ENCODE measurements at regions not wholly inside any gene's neighbourhood (a gene's known extent, or its start where the extent isn't known, plus 50 kb on each side); places are given as distances from the start of the nearest gene placed in this dataset.

GRCh38 chr3:54047568-54047967 is 74.8 kb upstream of the CACNA2D3 start:
- no peaks in the 10 kb centered on the region for H3K9me1 ChIP-seq (ENCODE audit: control insufficient read depth, insufficient read depth, low read length)
- CTCF ChIA-PET (ENCODE audit: low intra/inter-chr PET ratio), result no interaction called here
- DNase-seq (ENCODE audit: extremely low read depth in 1 of 4, low spot score in 3 of 4) (no peak), FAIRE-seq (no peak), ATAC-seq (no peak)
- no peaks in the 10 kb centered on the region for H3K79me2 ChIP-seq (ENCODE audit: control insufficient read depth, insufficient read depth, low read length)
- 0% methylated on average over 5 of the region's 5 CpGs for WGBS (ENCODE audit: insufficient coverage, low coverage, missing lambda C conversion rate)
- H3K27ac ChIP-seq (ENCODE audit: extremely low read depth, low read depth, low read length), result no peak overlapping the region
- H2AFZ ChIP-seq (ENCODE audit: low read depth, low read length), result no peak overlapping the region
- no peaks in the 10 kb centered on the region for H3K4me1 ChIP-seq (replicated peaks in 1 of 2; ENCODE audit: control insufficient read depth in 2 of 2, insufficient read depth in 2 of 2, low read length in 2 of 2)
- no peaks in the 10 kb centered on the region for H4K20me1 ChIP-seq (replicated peaks; ENCODE audit: control insufficient read depth, insufficient read depth, low read length)
- H3K4me3 ChIP-seq, result no peak overlapping the region
- in situ Hi-C loops (cut with MboI), result no loop called here
- H3K9ac ChIP-seq (ENCODE audit: insufficient read depth in 1 of 2, low read depth in 2 of 2, low read length in 2 of 2), result no peak overlapping the region
- H3K27me3 ChIP-seq (ENCODE audit: control insufficient read depth in 2 of 2, insufficient read depth in 2 of 2, low read length in 2 of 2), result no peaks in the 10 kb centered on the region
- POLR2A ChIA-PET, result no interaction called here
- no TSS peak for BruUV-seq (replicated peaks)
- no peaks in the 10 kb centered on the region for H3K9me3 ChIP-seq (replicated peaks; ENCODE audit: control insufficient read depth, insufficient read depth, low read depth, low read length)
- TF ChIP-seq ZFX (CRISPR knock-in tag; IDR thresholded peaks at IDR 0.05) (no peak), RBM34 (IDR thresholded peaks at IDR 0.05; ENCODE audit: borderline replicate concordance, insufficient read depth, low read length) (no peak), ZNF143 (CRISPR knock-in tag; IDR thresholded peaks at IDR 0.05) (no peak), NR2F6 (CRISPR knock-in tag; IDR thresholded peaks at IDR 0.05) (no peak), ARID2 (IDR thresholded peaks at IDR 0.05) (no peak), THRAP3 (IDR thresholded peaks at IDR 0.05; ENCODE audit: borderline replicate concordance) (no peak)
- intact Hi-C loops (cut with micrococcal nuclease), result no loop called here
- no peak overlapping the region for H3K4me2 ChIP-seq (ENCODE audit: insufficient read depth, low read length)
- H3K36me3 ChIP-seq (ENCODE audit: control insufficient read depth, insufficient read depth, low read length), result no peaks in the 10 kb centered on the region

GRCh38 chr3:54046641-54047214 is 75.6 kb upstream of the CACNA2D3 start:
- H3K36me3 ChIP-seq (ENCODE audit: control insufficient read depth, insufficient read depth, low read length), result no peaks in the 10 kb centered on the region
- no peak overlapping the region for H3K4me2 ChIP-seq (ENCODE audit: insufficient read depth, low read length)
- no peak overlapping the region for H3K27ac ChIP-seq (ENCODE audit: extremely low read depth, low read depth, low read length)
- intact Hi-C loops (cut with micrococcal nuclease) (no loop called here), in situ Hi-C loops (cut with MboI) (no loop called here)
- BruUV-seq (replicated peaks), result no TSS peak
- no peak overlapping the region for H2AFZ ChIP-seq (ENCODE audit: low read depth, low read length)
- H3K4me1 ChIP-seq (replicated peaks in 1 of 2; ENCODE audit: control insufficient read depth in 2 of 2, insufficient read depth in 2 of 2, low read length in 2 of 2), result no peaks in the 10 kb centered on the region
- DNase-seq (ENCODE audit: extremely low read depth in 1 of 4, low spot score in 3 of 4) (no peak), ATAC-seq (no peak), FAIRE-seq (no peak)
- H3K27me3 ChIP-seq (ENCODE audit: control insufficient read depth in 2 of 2, insufficient read depth in 2 of 2, low read length in 2 of 2), result no peaks in the 10 kb centered on the region
- no peaks in the 10 kb centered on the region for H3K79me2 ChIP-seq (ENCODE audit: control insufficient read depth, insufficient read depth, low read length)
- POLR2A ChIA-PET, result no interaction called here
- TF ChIP-seq SREBF2 (CRISPR knock-in tag; IDR thresholded peaks at IDR 0.05) (no peak), PCBP1 (IDR thresholded peaks at IDR 0.05; ENCODE audit: low read depth, low read length, poor library complexity, severe bottlenecking) (no peak), ARID4B (CRISPR knock-in tag; IDR thresholded peaks at IDR 0.05) (no peak)
- no peaks in the 10 kb centered on the region for H4K20me1 ChIP-seq (replicated peaks; ENCODE audit: control insufficient read depth, insufficient read depth, low read length)
- H3K4me3 ChIP-seq, result no peak overlapping the region
- H3K9me1 ChIP-seq (ENCODE audit: control insufficient read depth, insufficient read depth, low read length), result no peaks in the 10 kb centered on the region
- H3K9ac ChIP-seq (ENCODE audit: insufficient read depth in 1 of 2, low read depth in 2 of 2, low read length in 2 of 2), result no peak overlapping the region
- no peaks in the 10 kb centered on the region for H3K9me3 ChIP-seq (replicated peaks; ENCODE audit: control insufficient read depth, insufficient read depth, low read depth, low read length)
- CTCF ChIA-PET (ENCODE audit: low intra/inter-chr PET ratio), result no interaction called here

Measured in K562 (cell line).